Spinal cord (tissue), 9 donors: ENCODE measurements at regions not wholly inside any gene's neighbourhood (a gene's known extent, or its start where the extent isn't known, plus 50 kb on each side); places are given as distances from the start of the nearest gene placed in this dataset.

Experiments
- DNase-seq, 6 donors: peaks; one replicate each; pipeline versions ENCODE4 v3.0.0 to v3.0.0-alpha.2; 2013 to 2015; ENCODE audit warnings: low spot score in 6 of 6, low read depth in 4 of 6
- H3K27ac ChIP-seq: one replicate; pipeline ENCODE4 v1.5.1; 2013; ENCODE audit warnings: low read depth, low read length, control low read depth
- H3K27me3 ChIP-seq: one replicate; pipeline ENCODE4 v1.6.1; 2013; ENCODE audit warnings: low read length; ENCODE audit not compliant: control insufficient read depth, insufficient read depth
- H3K36me3 ChIP-seq: one replicate; pipeline ENCODE4 v1.6.1; 2013; ENCODE audit warnings: low read length; ENCODE audit not compliant: control insufficient read depth, insufficient read depth
- H3K4me1 ChIP-seq: one replicate; pipeline ENCODE4 v1.6.1; 2013; ENCODE audit warnings: low read length; ENCODE audit not compliant: control insufficient read depth, insufficient read depth
- H3K4me3 ChIP-seq: one replicate; pipeline ENCODE4 v1.5.1; 2013; ENCODE audit warnings: low read depth, low read length, control low read depth
- H3K9me3 ChIP-seq: one replicate; pipeline ENCODE4 v1.6.1; 2013; ENCODE audit warnings: low read length; ENCODE audit not compliant: control insufficient read depth, insufficient read depth
- WGBS: methylation state at CpG from one replicate; pipeline ENCODE4 v1.1.5; 2013; ENCODE audit warnings: missing lambda C conversion rate; ENCODE audit not compliant: insufficient coverage; 5-methylcytosine and 5-hydroxymethylcytosine counted together
- donor health status: healthy.

DNA sequence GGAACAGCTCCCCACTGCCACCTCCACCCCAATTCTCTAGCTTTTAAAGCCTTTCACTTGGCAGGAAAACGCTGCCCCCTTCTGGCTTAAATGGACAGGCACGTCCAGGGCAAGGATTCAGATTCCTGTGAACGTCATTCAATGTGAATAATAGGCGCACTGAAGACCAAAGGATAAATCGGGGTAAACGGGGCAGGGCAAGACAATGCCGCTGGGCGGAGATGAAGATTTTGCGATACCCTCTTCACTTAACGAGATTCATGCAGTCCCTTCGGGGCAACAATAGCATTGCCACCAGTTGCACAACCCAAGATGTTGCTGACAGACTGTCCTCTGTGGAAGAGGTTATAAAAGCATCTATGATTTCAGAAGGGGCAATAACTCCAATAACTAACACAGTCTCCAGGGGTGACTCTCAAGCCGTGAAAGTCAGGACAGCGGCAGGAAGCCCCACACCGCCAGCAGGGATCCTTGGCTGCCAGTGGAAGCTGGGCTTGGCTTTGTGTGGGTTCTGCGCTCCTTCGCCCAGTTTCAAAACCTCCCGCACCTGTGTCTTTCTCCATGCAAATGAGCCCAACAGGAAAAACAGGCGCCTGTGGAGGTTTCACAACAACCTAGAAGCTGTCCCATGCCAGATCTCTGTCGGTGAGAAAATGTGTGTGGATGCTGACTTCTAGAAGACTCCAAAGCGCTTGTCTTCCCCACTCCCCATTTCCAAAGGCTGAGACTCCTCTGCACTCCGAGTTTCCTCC, 291.8 kb downstream of the BMP7 start:
- H3K4me1 ChIP-seq = peaks cover 9% of the 10 kb centered on the region
- DNase-seq = peak in 4 of 6 donors; percentile 26 to 79 (median 60)
- no peak overlapping the region for H3K27ac ChIP-seq
- H3K36me3 ChIP-seq = no peaks in the 10 kb centered on the region
- no peak overlapping the region for H3K4me3 ChIP-seq
- peaks cover 31% of the 10 kb centered on the region for H3K27me3 ChIP-seq
- WGBS = under 1% methylated on average over 12 of the region's 21 CpGs
- no peaks in the 10 kb centered on the region for H3K9me3 ChIP-seq

DNA sequence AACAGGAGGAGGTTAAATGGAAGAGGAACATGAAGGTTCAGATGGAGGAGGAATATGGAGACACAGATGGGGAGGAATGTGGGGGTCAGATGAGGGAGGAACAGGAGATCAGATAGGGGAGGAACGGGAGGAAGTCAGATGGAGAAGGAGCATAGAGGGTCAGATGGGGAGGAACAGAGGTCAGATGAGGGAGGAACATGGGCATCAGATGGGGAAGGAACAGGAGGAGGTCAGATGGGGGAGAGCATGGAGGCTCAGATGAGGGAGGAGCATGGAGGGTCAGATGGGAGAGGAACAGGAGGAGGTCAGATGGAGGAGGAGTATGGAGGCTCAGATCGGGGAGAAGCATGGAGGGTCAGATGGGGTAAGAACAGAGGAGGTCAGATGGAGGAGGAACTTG, 290.6 kb downstream of the BMP7 start:
- Histone ChIP-seq H3K36me3 (no peaks in the 10 kb centered on the region), H3K27ac (no peak overlapping the region), H3K4me1 (peaks cover 9% of the 10 kb centered on the region), H3K27me3 (peaks cover 31% of the 10 kb centered on the region), H3K9me3 (no peaks in the 10 kb centered on the region), H3K4me3 (no peak overlapping the region)
- no peak for DNase-seq
- WGBS = 94% methylated on average over 2 of the region's 2 CpGs

DNA sequence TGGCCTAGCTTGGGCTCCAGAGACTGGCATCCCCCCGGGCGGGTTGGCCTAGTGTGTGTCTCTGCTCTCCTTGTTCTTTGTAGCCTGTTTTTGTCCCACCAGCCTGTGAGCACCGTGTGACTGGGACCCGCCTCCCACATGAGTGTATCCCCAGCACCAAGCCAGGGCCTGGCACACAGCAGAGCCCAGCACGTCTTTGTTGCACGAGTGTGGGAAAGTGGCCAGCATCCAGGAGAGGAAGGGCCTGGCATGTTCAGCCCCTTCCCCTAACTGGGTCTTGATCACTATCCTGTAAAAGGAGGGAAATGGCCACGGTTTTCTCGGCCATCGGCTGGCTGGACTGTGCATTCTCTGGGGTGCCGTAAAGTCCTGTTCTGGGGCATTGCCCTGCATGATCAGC, 290.1 kb downstream of the BMP7 start:
- WGBS = 61% methylated on average over 8 of the region's 10 CpGs
- Histone ChIP-seq H3K9me3 (no peaks in the 10 kb centered on the region), H3K27me3 (peaks cover 31% of the 10 kb centered on the region), H3K36me3 (no peaks in the 10 kb centered on the region), H3K4me3 (no peak overlapping the region), H3K4me1 (peaks cover 9% of the 10 kb centered on the region), H3K27ac (no peak overlapping the region)
- peak in 1 of 6 donors; percentile 56 for DNase-seq

DNA sequence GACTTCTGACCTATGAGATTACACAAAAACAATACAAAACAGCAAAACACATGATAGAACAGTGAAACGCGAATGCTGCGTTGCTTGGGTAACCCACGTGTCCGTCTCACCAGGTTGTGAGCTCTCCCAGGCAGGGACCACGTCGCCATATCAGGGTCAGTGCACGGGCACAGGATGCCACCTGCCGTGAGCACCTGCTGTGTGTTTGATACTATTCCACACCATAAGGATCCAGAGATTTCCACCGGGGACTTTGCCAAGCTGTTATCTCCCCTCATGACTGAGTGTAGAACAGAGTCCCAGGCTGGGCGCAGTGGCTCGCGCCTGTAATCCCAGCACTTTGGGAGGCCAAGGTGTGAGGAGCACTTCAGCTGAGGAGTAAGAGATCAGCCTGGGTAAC, 288.0 kb downstream of the BMP7 start:
- no peak for DNase-seq
- Histone ChIP-seq H3K9me3 (no peaks in the 10 kb centered on the region), H3K27ac (no peak overlapping the region), H3K4me3 (no peak overlapping the region), H3K27me3 (peaks cover 21% of the 10 kb centered on the region), H3K4me1 (peaks cover 9% of the 10 kb centered on the region), H3K36me3 (no peaks in the 10 kb centered on the region)
- 60% methylated on average over 9 of the region's 13 CpGs for WGBS

DNA sequence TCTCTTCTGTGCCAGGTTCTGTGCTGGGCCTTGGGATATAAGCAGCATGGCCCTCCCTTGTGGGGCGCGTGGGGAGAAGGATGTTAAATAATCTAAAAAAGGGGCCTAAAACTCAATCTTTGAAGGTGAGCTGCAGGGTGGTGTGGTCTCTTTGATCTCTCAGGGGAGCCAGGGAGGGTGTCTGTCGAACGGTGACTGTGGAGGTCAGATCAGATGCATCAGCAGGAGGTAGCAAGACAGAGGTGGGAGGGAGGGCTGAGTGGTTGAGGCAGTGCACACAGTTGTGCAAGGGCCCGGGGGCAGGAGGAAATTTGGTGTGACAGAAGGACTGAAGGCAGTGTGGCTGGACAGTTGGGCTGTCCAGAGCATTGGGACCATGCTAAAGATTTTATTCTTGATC, 287.3 kb downstream of the BMP7 start:
- Histone ChIP-seq H3K4me1 (peaks cover 9% of the 10 kb centered on the region), H3K9me3 (no peaks in the 10 kb centered on the region), H3K36me3 (no peaks in the 10 kb centered on the region), H3K27ac (no peak overlapping the region), H3K27me3 (peaks cover 15% of the 10 kb centered on the region), H3K4me3 (no peak overlapping the region)
- no peak for DNase-seq
- 87% methylated on average over 4 of the region's 5 CpGs for WGBS

DNA sequence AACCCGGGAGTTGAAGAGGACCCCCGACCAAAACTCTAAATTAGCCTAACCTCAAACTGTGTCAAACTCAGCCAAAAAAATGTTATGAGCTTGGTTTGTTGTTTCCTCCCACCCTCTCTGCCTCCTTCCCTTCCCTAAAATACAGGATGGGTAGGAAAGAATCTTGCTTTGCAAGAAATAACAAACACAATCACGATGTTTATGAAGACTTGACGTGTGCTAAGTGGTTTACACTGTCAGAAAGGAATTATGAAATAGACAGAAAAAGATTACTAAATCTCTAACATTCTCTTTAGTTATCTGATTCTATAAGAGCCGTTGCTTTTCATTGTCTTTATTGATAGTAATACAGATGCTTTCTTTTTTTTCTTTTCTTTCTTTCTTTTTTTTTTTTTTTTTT, 285.1 kb downstream of the BMP7 start:
- no peak overlapping the region for H3K4me3 ChIP-seq
- no peak overlapping the region for H3K27ac ChIP-seq
- WGBS = no CpG with 5 or more reads among the region's 5 CpGs
- no peak for DNase-seq
- H3K4me1 ChIP-seq = no peaks in the 10 kb centered on the region
- H3K9me3 ChIP-seq = peaks cover 10% of the 10 kb centered on the region
- no peaks in the 10 kb centered on the region for H3K36me3 ChIP-seq
- H3K27me3 ChIP-seq = no peaks in the 10 kb centered on the region

DNA sequence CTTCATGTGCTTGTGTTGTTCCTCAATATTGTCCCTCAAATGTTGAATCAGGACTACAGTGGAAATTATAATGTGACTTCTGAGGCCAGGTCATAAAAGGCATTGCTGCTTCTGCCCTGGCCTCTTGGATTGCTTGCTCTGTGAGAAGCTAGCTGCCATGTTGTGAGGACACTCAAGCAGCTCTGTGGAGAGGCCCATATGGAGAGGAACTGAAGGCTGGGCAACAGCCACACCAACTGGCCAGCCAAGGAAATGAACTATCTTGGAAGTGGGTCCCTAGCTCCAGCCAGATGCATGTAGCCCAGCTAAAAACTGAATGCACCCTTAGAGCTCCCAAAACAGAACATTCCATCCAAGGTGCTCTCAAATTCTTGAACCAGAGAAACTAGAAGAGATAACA, 282.6 kb downstream of the BMP7 start:
- Histone ChIP-seq H3K4me3 (no peak overlapping the region), H3K36me3 (no peaks in the 10 kb centered on the region), H3K9me3 (peaks cover 13% of the 10 kb centered on the region), H3K27ac (no peak overlapping the region), H3K4me1 (no peaks in the 10 kb centered on the region), H3K27me3 (peaks cover 2% of the 10 kb centered on the region)
- no peak for DNase-seq

DNA sequence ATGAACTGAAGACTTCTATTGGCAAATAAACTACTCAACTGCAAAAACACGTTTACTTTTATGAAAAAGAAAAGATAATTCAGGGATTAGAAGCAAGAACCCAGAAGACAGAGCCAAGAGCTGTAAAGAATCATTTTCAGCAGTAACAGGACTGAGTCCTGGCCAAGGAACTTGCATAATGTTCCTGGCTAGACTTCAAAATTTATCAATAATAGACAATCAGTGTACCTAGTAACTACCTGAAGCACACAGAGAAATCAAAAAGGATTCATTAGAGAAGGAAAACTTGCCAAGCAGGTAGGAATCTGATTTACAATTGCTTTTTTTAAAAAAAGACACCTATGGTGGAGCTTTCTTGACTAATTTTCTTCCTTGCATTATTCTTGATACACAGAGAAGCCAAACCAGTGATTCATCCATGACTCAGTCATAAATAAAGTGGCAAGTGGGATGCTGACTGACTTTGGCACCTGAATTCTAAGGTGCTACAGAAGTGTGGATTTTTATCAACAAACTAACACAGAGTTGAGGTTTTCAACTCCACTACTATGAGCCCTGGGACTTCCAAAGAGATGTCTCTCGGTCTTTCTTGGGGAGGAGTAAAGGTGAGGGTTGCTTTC, 281.3 kb downstream of the BMP7 start:
- no CpG with 5 or more reads among the region's 2 CpGs for WGBS
- peaks cover 2% of the 10 kb centered on the region for H3K27me3 ChIP-seq
- H3K27ac ChIP-seq = no peak overlapping the region
- no peaks in the 10 kb centered on the region for H3K4me1 ChIP-seq
- DNase-seq = no peak
- peaks cover 13% of the 10 kb centered on the region for H3K9me3 ChIP-seq
- no peak overlapping the region for H3K4me3 ChIP-seq
- H3K36me3 ChIP-seq = no peaks in the 10 kb centered on the region

DNA sequence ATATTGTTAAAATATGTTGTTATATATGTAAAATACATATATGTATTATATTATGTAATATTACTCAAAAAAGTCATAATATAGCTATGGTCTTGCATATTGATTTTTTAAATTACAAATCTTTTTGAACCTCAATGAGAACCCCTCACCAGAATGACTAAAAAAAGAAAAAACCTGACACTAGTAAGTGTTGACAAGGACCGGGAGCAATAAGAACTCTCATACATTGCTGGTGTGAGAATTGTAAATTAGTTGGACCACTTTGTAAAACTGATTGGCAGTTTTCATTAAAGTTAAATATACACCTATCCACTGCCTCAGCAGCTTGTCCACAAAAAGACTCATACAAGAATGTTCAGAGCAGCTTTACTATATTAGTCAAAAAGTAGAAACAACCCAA, 280.0 kb downstream of the BMP7 start:
- Histone ChIP-seq H3K27ac (no peak overlapping the region), H3K4me3 (no peak overlapping the region), H3K4me1 (no peaks in the 10 kb centered on the region), H3K9me3 (peaks cover 13% of the 10 kb centered on the region), H3K27me3 (peaks cover 2% of the 10 kb centered on the region), H3K36me3 (no peaks in the 10 kb centered on the region)
- WGBS = no CpG with 5 or more reads among the region's 1 CpG
- DNase-seq = no peak
